ENCODE measurements at regions not wholly inside any gene's neighbourhood (a gene's known extent, or its start where the extent isn't known, plus 50 kb on each side); places are given as distances from the start of the nearest gene placed in this dataset.
"Not testable (repeated sequence)": the region's sequence is repeated elsewhere in the genome, so short reads cannot be mapped to it uniquely, and the experiment has no call there.

- WGBS, 4 donors, result 75 to 92% (median 89%) methylated on average over 3 of the region's 3 CpGs
- no peak for DNase-seq
- H3K9me3 ChIP-seq (replicated peaks in 1 of 3), result no peaks in the 10 kb centered on the region
- intact Hi-C loops (cut with DNase I), result no loop called here
- H3K4me1 ChIP-seq (replicated peaks in 1 of 2), result no peaks in the 10 kb centered on the region
- no peaks in the 10 kb centered on the region for H3K27me3 ChIP-seq
- H3K27ac ChIP-seq, result no peak overlapping the region
- H3K4me3 ChIP-seq, result no peak overlapping the region
- no peak for TF ChIP-seq CTCF (IDR thresholded peaks at IDR 0.05)
- TF ChIP-seq POLR2A (IDR thresholded peaks at IDR 0.05), result no peak
- no peaks in the 10 kb centered on the region for H3K36me3 ChIP-seq (replicated peaks in 1 of 2)
These were observed 759.2 kb upstream of the MGAT4C start for GRCh38 chr12:87015352-87015751.

- 48 to 63% (median 49%) methylated on average over 1 of the region's 1 CpG for WGBS, 4 donors
- Histone ChIP-seq H3K4me3 (no peak overlapping the region), H3K36me3 (replicated peaks in 1 of 2) (no peaks in the 10 kb centered on the region), H3K4me1 (replicated peaks in 1 of 2) (no peaks in the 10 kb centered on the region), H3K9me3 (replicated peaks in 1 of 3) (no peaks in the 10 kb centered on the region), H3K27ac (no peak overlapping the region), H3K27me3 (no peaks in the 10 kb centered on the region)
- TF ChIP-seq POLR2A (IDR thresholded peaks at IDR 0.05), result no peak
- TF ChIP-seq CTCF (IDR thresholded peaks at IDR 0.05), result no peak
- intact Hi-C loops (cut with DNase I), result no loop called here
- DNase-seq, result no peak
These were observed 752.7 kb upstream of the MGAT4C start for GRCh38 chr12:87008785-87009384.

- 35 to 68% (median 49%) methylated on average over 1 of the region's 1 CpG for WGBS, 4 donors
These were observed 744.9 kb upstream of the MGAT4C start for GRCh38 chr12:87001102-87001501.

GRCh38 chr12:86985298-86985697 lies 729.1 kb upstream of the MGAT4C start:
- intact Hi-C loops (cut with DNase I), result no loop called here
- Histone ChIP-seq H3K27ac (no peak overlapping the region), H3K4me1 (replicated peaks in 1 of 2) (no peaks in the 10 kb centered on the region), H3K9me3 (replicated peaks in 1 of 3) (no peaks in the 10 kb centered on the region), H3K4me3 (no peak overlapping the region), H3K36me3 (replicated peaks in 1 of 2) (no peaks in the 10 kb centered on the region), H3K27me3 (no peaks in the 10 kb centered on the region)
- 85 to 91% (median 88%) methylated on average over 4 of the region's 4 CpGs for WGBS, 4 donors
- no peak for DNase-seq
- TF ChIP-seq CTCF (IDR thresholded peaks at IDR 0.05) (no peak), POLR2A (IDR thresholded peaks at IDR 0.05) (no peak)

More at GRCh38 chr12:87001102-87001501, 744.9 kb upstream of the MGAT4C start:
- Histone ChIP-seq H3K4me1 (replicated peaks in 1 of 2) (no peaks in the 10 kb centered on the region), H3K4me3 (no peak overlapping the region), H3K36me3 (replicated peaks in 1 of 2) (no peaks in the 10 kb centered on the region), H3K27me3 (no peaks in the 10 kb centered on the region), H3K9me3 (replicated peaks in 1 of 3) (no peaks in the 10 kb centered on the region), H3K27ac (no peak overlapping the region)
- intact Hi-C loops (cut with DNase I), result no loop called here
- TF ChIP-seq POLR2A (IDR thresholded peaks at IDR 0.05), result no peak
- no peak for TF ChIP-seq CTCF (IDR thresholded peaks at IDR 0.05)
- no peak for DNase-seq

GRCh38 chr12:86970595-86970994 lies 714.4 kb upstream of the MGAT4C start:
- DNase-seq; H3K27ac ChIP-seq; H3K9me3 ChIP-seq (replicated peaks in 1 of 3); H3K4me1 ChIP-seq (replicated peaks in 1 of 2); intact Hi-C loops (cut with DNase I); H3K36me3 ChIP-seq (replicated peaks in 1 of 2); H3K27me3 ChIP-seq; H3K4me3 ChIP-seq: not testable (repeated sequence)
- WGBS, 4 donors, result 74 to 88% (median 77%) methylated on average over 5 to 7 of the region's 7 CpGs
